ENCODE measurements at regions not wholly inside any gene's neighbourhood (a gene's known extent, or its start where the extent isn't known, plus 50 kb on each side); places are given as distances from the start of the nearest gene placed in this dataset.

- TF ChIP-seq, protein P1, sequence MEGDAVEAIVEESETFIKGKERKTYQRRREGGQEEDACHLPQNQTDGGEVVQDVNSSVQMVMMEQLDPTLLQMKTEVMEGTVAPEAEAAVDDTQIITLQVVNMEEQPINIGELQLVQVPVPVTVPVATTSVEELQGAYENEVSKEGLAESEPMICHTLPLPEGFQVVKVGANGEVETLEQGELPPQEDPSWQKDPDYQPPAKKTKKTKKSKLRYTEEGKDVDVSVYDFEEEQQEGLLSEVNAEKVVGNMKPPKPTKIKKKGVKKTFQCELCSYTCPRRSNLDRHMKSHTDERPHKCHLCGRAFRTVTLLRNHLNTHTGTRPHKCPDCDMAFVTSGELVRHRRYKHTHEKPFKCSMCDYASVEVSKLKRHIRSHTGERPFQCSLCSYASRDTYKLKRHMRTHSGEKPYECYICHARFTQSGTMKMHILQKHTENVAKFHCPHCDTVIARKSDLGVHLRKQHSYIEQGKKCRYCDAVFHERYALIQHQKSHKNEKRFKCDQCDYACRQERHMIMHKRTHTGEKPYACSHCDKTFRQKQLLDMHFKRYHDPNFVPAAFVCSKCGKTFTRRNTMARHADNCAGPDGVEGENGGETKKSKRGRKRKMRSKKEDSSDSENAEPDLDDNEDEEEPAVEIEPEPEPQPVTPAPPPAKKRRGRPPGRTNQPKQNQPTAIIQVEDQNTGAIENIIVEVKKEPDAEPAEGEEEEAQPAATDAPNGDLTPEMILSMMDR (IDR thresholded peaks at IDR 0.05) = no peak
- no peak overlapping the region for H3K9ac ChIP-seq (ENCODE audit: insufficient read depth, low read length, poor library complexity, severe bottlenecking)
- H3K36me3 ChIP-seq (replicated peaks in 1 of 2; ENCODE audit: control insufficient read depth in 1 of 2, insufficient read depth in 2 of 2, low read length in 2 of 2) = no peaks in the 10 kb centered on the region
- H3K4me2 ChIP-seq (replicated peaks; ENCODE audit: extremely low read depth, low read length, poor library complexity, severe bottlenecking) = no peak overlapping the region
- Mint-ChIP-seq H3K9me3 (peaks cover 0 to 8% (median 4%) of the 10 kb centered on the region in 7 donors), H3K36me3 (no peaks in the 10 kb centered on the region), H3K27me3 (ENCODE audit: low read depth in 3 of 3) (peaks cover 0 to 1% (median 0%) of the 10 kb centered on the region in 3 donors), H3K4me3 (no peak overlapping the region), H3K4me1 (no peaks in the 10 kb centered on the region), H3K27ac (no peak overlapping the region)
- no CpG with 5 or more reads among the region's 5 CpGs for WGBS (ENCODE audit: insufficient coverage)
- no peaks in the 10 kb centered on the region for H3K4me1 ChIP-seq (ENCODE audit: control insufficient read depth in 1 of 2, insufficient read depth in 2 of 2, low read length in 2 of 2)
- no peaks in the 10 kb centered on the region for H3K79me2 ChIP-seq (ENCODE audit: insufficient read depth, low read length)
- H3K9me3 ChIP-seq (replicated peaks in 1 of 2; ENCODE audit: control insufficient read depth in 1 of 2, insufficient read depth in 1 of 2, low read length in 2 of 2) = no peaks in the 10 kb centered on the region
- no peak overlapping the region for H3K4me3 ChIP-seq (replicated peaks in 1 of 3; ENCODE audit: low read depth in 2 of 3, low read length in 3 of 3)
- H3K27ac ChIP-seq (ENCODE audit: low read depth in 1 of 2, low read length in 2 of 2) = no peak overlapping the region
- intact Hi-C loops (cut with micrococcal nuclease) = no loop called here
- H2AFZ ChIP-seq (ENCODE audit: insufficient read depth, low read depth, low read length, poor library complexity, severe bottlenecking) = no peak overlapping the region
- no peaks in the 10 kb centered on the region for H4K20me1 ChIP-seq (ENCODE audit: insufficient read depth, low read length)
- no peak for DNase-seq
- no peaks in the 10 kb centered on the region for H3K27me3 ChIP-seq (ENCODE audit: control insufficient read depth in 2 of 2, insufficient read depth in 2 of 2, low read length in 2 of 2)
Observed at GRCh38 chrX:80237072-80237471, 183.2 kb upstream of the TENT5D start.

- Mint-ChIP-seq H3K27ac (no peak overlapping the region), H3K4me3 (no peak overlapping the region), H3K9me3 (peaks cover 0 to 2% (median 0%) of the 10 kb centered on the region in 7 donors), H3K36me3 (no peaks in the 10 kb centered on the region), H3K27me3 (ENCODE audit: low read depth in 3 of 3) (peaks cover 0 to 8% (median 0%) of the 10 kb centered on the region in 3 donors), H3K4me1 (no peaks in the 10 kb centered on the region)
- H3K36me3 ChIP-seq (replicated peaks in 1 of 2; ENCODE audit: control insufficient read depth in 1 of 2, insufficient read depth in 2 of 2, low read length in 2 of 2) = no peaks in the 10 kb centered on the region
- no peak for DNase-seq
- intact Hi-C loops (cut with micrococcal nuclease) = loop anchor here in 1 of 2 donors (10.0 kb wide), 1 partner anchor 59 kb away; no protein-coding TSS in a partner anchor
- H3K4me1 ChIP-seq (ENCODE audit: control insufficient read depth in 1 of 2, insufficient read depth in 2 of 2, low read length in 2 of 2) = no peaks in the 10 kb centered on the region
- no peaks in the 10 kb centered on the region for H4K20me1 ChIP-seq (ENCODE audit: insufficient read depth, low read length)
- H3K4me3 ChIP-seq (replicated peaks in 1 of 3; ENCODE audit: low read depth in 2 of 3, low read length in 3 of 3) = no peak overlapping the region
- no CpG with 5 or more reads among the region's 2 CpGs for WGBS (ENCODE audit: insufficient coverage)
- TF ChIP-seq, protein P1 (IDR thresholded peaks at IDR 0.05) = no peak
- H2AFZ ChIP-seq (ENCODE audit: insufficient read depth, low read depth, low read length, poor library complexity, severe bottlenecking) = no peak overlapping the region
- no peaks in the 10 kb centered on the region for H3K27me3 ChIP-seq (ENCODE audit: control insufficient read depth in 2 of 2, insufficient read depth in 2 of 2, low read length in 2 of 2)
- no peak overlapping the region for H3K4me2 ChIP-seq (replicated peaks; ENCODE audit: extremely low read depth, low read length, poor library complexity, severe bottlenecking)
- no peak overlapping the region for H3K27ac ChIP-seq (ENCODE audit: low read depth in 1 of 2, low read length in 2 of 2)
- H3K9me3 ChIP-seq (replicated peaks in 1 of 2; ENCODE audit: control insufficient read depth in 1 of 2, insufficient read depth in 1 of 2, low read length in 2 of 2) = no peaks in the 10 kb centered on the region
- H3K9ac ChIP-seq (ENCODE audit: insufficient read depth, low read length, poor library complexity, severe bottlenecking) = no peak overlapping the region
- H3K79me2 ChIP-seq (ENCODE audit: insufficient read depth, low read length) = no peaks in the 10 kb centered on the region
Observed at GRCh38 chrX:80246271-80246670, 174.0 kb upstream of the TENT5D start.
